CD4-positive, alpha-beta T cell (primary cell): ENCODE measurements at regions not wholly inside any gene's neighbourhood (a gene's known extent, or its start where the extent isn't known, plus 50 kb on each side); places are given as distances from the start of the nearest gene placed in this dataset.
"Not testable (repeated sequence)": the region's sequence is repeated elsewhere in the genome, so short reads cannot be mapped to it uniquely, and the experiment has no call there.

Experiments used
- ATAC-seq: fragments of 200-7000 bp; cut with Tn5 transposase; one replicate; pipeline ENCODE4 v1.10.0; 2022; ENCODE audit warnings: mild to moderate bottlenecking; ENCODE audit not compliant: poor library complexity
- CTCF ChIA-PET: fragments of 350-600 bp; sonication (Branson Sonifier 250); formaldehyde crosslinking; loops from one replicate; lab custom pipeline; 2021; ENCODE audit warnings: antibody characterized with exemption, inconsistent platforms; lab: Charles Lee
- POLR2A ChIA-PET: fragments of 350-600 bp; sonication (Branson Sonifier 250); formaldehyde crosslinking; loops from one replicate; lab custom pipeline; 2021; ENCODE audit warnings: antibody characterized with exemption, inconsistent platforms; lab: Charles Lee
- DNase-seq, 14 experiments: peaks; one replicate each; pipeline ENCODE4 v3.0.0-alpha.2; 2013 to 2020; ENCODE audit warnings: mixed read lengths in 2 of 14
- H3K27ac ChIP-seq, 2 donors: one replicate each; pipeline versions ENCODE4 v1.5.1 to v1.7.0; 2013; ENCODE audit warnings: low read length in 2 of 2, low read depth in 1 of 2, mild to moderate bottlenecking in 1 of 2
- H3K27me3 ChIP-seq, 2 experiments: 1 replicate in 1 of 2; 2 replicates in 1 of 2; pipeline versions ENCODE4 v1.6.1 to v1.7.0; 2013; ENCODE audit warnings: low read length in 2 of 2, control low read depth in 1 of 2, mild to moderate bottlenecking in 1 of 2, moderate library complexity in 1 of 2; ENCODE audit not compliant: insufficient read depth in 2 of 2, control insufficient read depth in 1 of 2
- H3K36me3 ChIP-seq: one replicate; pipeline ENCODE4 v1.6.1; 2013; ENCODE audit warnings: low read length, control low read depth; ENCODE audit not compliant: insufficient read depth
- H3K4me1 ChIP-seq: one replicate; pipeline ENCODE4 v1.6.1; 2013; ENCODE audit warnings: low read length, control low read depth; ENCODE audit not compliant: insufficient read depth
- H3K4me3 ChIP-seq: one replicate; pipeline ENCODE4 v1.5.1; 2013; ENCODE audit warnings: mild to moderate bottlenecking, low read length, moderate library complexity
- H3K9me3 ChIP-seq, 2 experiments: 1 replicate in 1 of 2; 2 replicates in 1 of 2; pipeline versions ENCODE4 v1.6.1 to v1.7.0; 2013; ENCODE audit warnings: low read length in 2 of 2, mild to moderate bottlenecking in 2 of 2, control low read depth in 1 of 2, moderate library complexity in 1 of 2; ENCODE audit not compliant: control insufficient read depth in 1 of 2, insufficient read depth in 1 of 2
- H3K27ac Mint-ChIP-seq: one replicate; pipeline ENCODE4 v1.8.0; 2020; ENCODE audit warnings: mixed read lengths
- H3K27me3 Mint-ChIP-seq: one replicate; pipeline ENCODE4 v1.8.0; 2021; ENCODE audit warnings: mixed read lengths
- H3K36me3 Mint-ChIP-seq: one replicate; pipeline ENCODE4 v1.8.0; 2021; ENCODE audit warnings: low read depth, mixed read lengths
- H3K4me1 Mint-ChIP-seq: one replicate; pipeline ENCODE4 v1.8.0; 2021; ENCODE audit warnings: low read depth, mixed read lengths
- H3K4me3 Mint-ChIP-seq: one replicate; pipeline ENCODE4 v1.8.0; 2020; ENCODE audit warnings: mild to moderate bottlenecking, mixed read lengths
- H3K9me3 Mint-ChIP-seq: one replicate; pipeline ENCODE4 v1.8.0; 2020; ENCODE audit warnings: mixed read lengths
- CTCF ChIP-seq: fragments of 200-600 bp; IDR thresholded peaks from one replicate; pipeline ENCODE4 v1.8.0; 2022; ENCODE audit warnings: antibody characterized with exemption, mild to moderate bottlenecking
- intact Hi-C, 2 experiments: fragments of 100-400 bp; cut with DNase I in 1 of 2; cut with micrococcal nuclease in 1 of 2; formaldehyde crosslinking; loops; one replicate each; pipeline versions ENCODE4 v1.15.1 to v1.9.0; 2023 to 2025; cut with DNase I, micrococcal nuclease

DNA sequence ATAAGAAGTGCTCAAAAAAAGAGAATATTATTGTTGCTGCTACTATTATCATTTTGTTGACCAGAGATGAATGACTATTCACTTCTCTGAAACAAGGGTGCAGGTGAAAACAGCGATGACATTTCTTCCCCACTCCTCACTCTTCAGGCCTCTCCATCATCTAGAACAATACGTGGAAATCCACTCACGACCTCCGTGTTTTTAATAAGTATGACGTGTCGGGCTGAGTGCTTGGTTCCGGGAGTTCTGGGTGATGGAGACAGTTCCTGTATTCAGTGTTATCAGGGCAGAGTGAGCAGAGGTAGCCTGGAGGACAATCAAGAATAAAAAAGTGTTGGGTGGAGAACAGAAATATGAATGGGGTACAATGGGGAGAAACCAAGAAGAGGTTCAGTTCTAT, 130.0 kb upstream of the ZNF217 start:
- ATAC-seq, result no peak
- Mint-ChIP-seq H3K9me3 (no peaks in the 10 kb centered on the region), H3K27me3 (no peaks in the 10 kb centered on the region), H3K27ac (no peak overlapping the region), H3K36me3 (no peaks in the 10 kb centered on the region), H3K4me1 (peaks cover 17% of the 10 kb centered on the region), H3K4me3 (no peak overlapping the region)
- no peak for TF ChIP-seq CTCF
- intact Hi-C loops, result no loop called here
- Histone ChIP-seq H3K27ac (no peak overlapping the region), H3K36me3 (no peaks in the 10 kb centered on the region), H3K9me3 (no peaks in the 10 kb centered on the region), H3K27me3 (no peaks in the 10 kb centered on the region), H3K4me3 (no peak overlapping the region), H3K4me1 (peaks cover 4% of the 10 kb centered on the region)
- POLR2A ChIA-PET, result interaction anchor here (1.2 kb wide), 1 partner anchor 81 kb away, joined by 3 read pairs; no protein-coding TSS in a partner anchor
- CTCF ChIA-PET, result no interaction called here
- DNase-seq, result no peak

- Histone ChIP-seq H3K36me3 (no peaks in the 10 kb centered on the region), H3K4me3 (no peak overlapping the region), H3K9me3 (no peaks in the 10 kb centered on the region), H3K4me1 (peaks cover 4% of the 10 kb centered on the region), H3K27me3 (no peaks in the 10 kb centered on the region), H3K27ac (no peak overlapping the region)
- Mint-ChIP-seq H3K4me3 (no peak overlapping the region), H3K9me3 (no peaks in the 10 kb centered on the region), H3K4me1 (peaks cover 12% of the 10 kb centered on the region), H3K27me3 (no peaks in the 10 kb centered on the region), H3K27ac (no peak overlapping the region), H3K36me3 (no peaks in the 10 kb centered on the region)
- CTCF ChIA-PET, result interaction anchor here (0.9 to 1.4 kb wide), 2 partner anchors 23 to 87 kb away, joined by 3 read pairs; no protein-coding TSS in a partner anchor
- no peak for TF ChIP-seq CTCF
- intact Hi-C loops, result no loop called here
- DNase-seq, result no peak
- no peak for ATAC-seq
- POLR2A ChIA-PET, result interaction anchor here (0.5 to 1.2 kb wide), 2 partner anchors 80 to 735 kb away, joined by 3 read pairs; no protein-coding TSS in a partner anchor
These were observed 129.4 kb upstream of the ZNF217 start for GRCh38 chr20:53723045-53723444.

GRCh38 chr20:53722515-53723036, 128.9 kb upstream of the ZNF217 start:
- POLR2A ChIA-PET, result interaction anchor here (0.5 to 1.2 kb wide), 3 partner anchors 30 to 734 kb away, joined by 3 read pairs; no protein-coding TSS in a partner anchor
- peaks cover 4% of the 10 kb centered on the region for H3K4me1 ChIP-seq
- CTCF ChIA-PET, result interaction anchor here (0.9 to 1.4 kb wide), 2 partner anchors 23 to 87 kb away, joined by 3 read pairs; no protein-coding TSS in a partner anchor
- Mint-ChIP-seq H3K27me3 (no peaks in the 10 kb centered on the region), H3K27ac (no peak overlapping the region), H3K36me3 (no peaks in the 10 kb centered on the region), H3K4me3 (no peak overlapping the region), H3K4me1 (peaks cover 12% of the 10 kb centered on the region), H3K9me3 (no peaks in the 10 kb centered on the region)
- intact Hi-C loops, result no loop called here
- no peak overlapping the region for H3K4me3 ChIP-seq
- DNase-seq, result no peak
- H3K27me3 ChIP-seq, result no peaks in the 10 kb centered on the region
- no peak overlapping the region for H3K27ac ChIP-seq
- no peak for ATAC-seq
- no peaks in the 10 kb centered on the region for H3K36me3 ChIP-seq
- no peaks in the 10 kb centered on the region for H3K9me3 ChIP-seq
- no peak for TF ChIP-seq CTCF

DNA sequence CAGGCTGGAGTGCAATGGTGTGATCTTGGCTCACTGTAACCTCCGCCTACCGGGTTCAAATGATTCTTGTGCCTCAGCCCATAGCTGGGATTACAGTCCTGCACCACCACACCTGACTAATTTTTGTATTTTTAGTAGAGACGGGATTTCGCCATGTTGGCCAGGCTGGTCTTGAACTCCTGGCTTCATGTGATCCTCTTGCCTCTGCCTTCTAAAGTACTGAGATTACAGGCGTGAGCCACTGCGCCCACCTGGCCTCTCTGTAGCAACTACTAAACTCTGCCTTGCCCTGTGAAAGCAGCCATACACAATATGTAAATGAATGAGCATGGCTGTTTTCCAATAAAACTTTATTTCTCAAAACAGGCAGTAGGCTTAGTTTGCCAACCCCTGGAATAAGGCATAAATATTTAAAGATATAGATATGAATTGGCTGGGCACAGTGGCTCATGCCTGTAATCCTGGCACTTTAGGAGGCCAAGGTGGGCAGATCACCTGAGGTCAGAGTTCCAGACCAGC, 127.9 kb upstream of the ZNF217 start:
- ATAC-seq, H3K36me3 ChIP-seq, DNase-seq, H3K4me3 ChIP-seq, H3K9me3 Mint-ChIP-seq, H3K27ac ChIP-seq, H3K9me3 ChIP-seq, H3K27me3 Mint-ChIP-seq, H3K27me3 ChIP-seq, POLR2A ChIA-PET, intact Hi-C loops, H3K36me3 Mint-ChIP-seq, H3K4me3 Mint-ChIP-seq, H3K4me1 ChIP-seq: not testable (repeated sequence)
- CTCF ChIA-PET, result interaction anchor here (1.4 kb wide), 1 partner anchor 24 kb away, joined by 3 read pairs; no protein-coding TSS in a partner anchor
- Mint-ChIP-seq H3K27ac (peak overlapping the region; percentile 64), H3K4me1 (peaks cover 12% of the 10 kb centered on the region)

GRCh38 chr20:53719171-53719803, 125.6 kb upstream of the ZNF217 start:
- H3K27ac ChIP-seq, H3K4me1 ChIP-seq, H3K36me3 Mint-ChIP-seq, H3K9me3 Mint-ChIP-seq, H3K27me3 Mint-ChIP-seq, H3K36me3 ChIP-seq, DNase-seq, intact Hi-C loops, H3K4me3 ChIP-seq, ATAC-seq, H3K9me3 ChIP-seq, H3K4me3 Mint-ChIP-seq, H3K27me3 ChIP-seq, H3K27ac Mint-ChIP-seq: not testable (repeated sequence)
- CTCF ChIA-PET, result interaction anchor here (0.7 kb wide), 1 partner anchor 592 kb away, joined by 4 read pairs; no protein-coding TSS in a partner anchor
- peaks cover 12% of the 10 kb centered on the region for H3K4me1 Mint-ChIP-seq
- POLR2A ChIA-PET, result interaction anchor here (1.1 kb wide), 1 partner anchor 35 kb away, joined by 3 read pairs; no protein-coding TSS in a partner anchor
